Erythroblast (primary cell): ENCODE measurements at regions not wholly inside any gene's neighbourhood (a gene's known extent, or its start where the extent isn't known, plus 50 kb on each side); places are given as distances from the start of the nearest gene placed in this dataset.
"Not testable (repeated sequence)": the region's sequence is repeated elsewhere in the genome, so short reads cannot be mapped to it uniquely, and the experiment has no call there.

ENCODE experiments used
- DNase-seq, 2 experiments: peaks; one replicate each; lab custom pipeline; 2025; lab: John Stamatoyannopoulos, UW
- GATA1 ChIP-seq: IDR thresholded peaks from 2 replicates; pipeline ENCODE4 v1.6.1; 2011; ENCODE audit warnings: low read depth, mild to moderate bottlenecking, control low read depth, low read length, moderate library complexity
- POLR2A ChIP-seq: IDR thresholded peaks from 2 replicates; pipeline ENCODE4 v1.6.1; 2011; ENCODE audit warnings: mild to moderate bottlenecking, low read length

DNA sequence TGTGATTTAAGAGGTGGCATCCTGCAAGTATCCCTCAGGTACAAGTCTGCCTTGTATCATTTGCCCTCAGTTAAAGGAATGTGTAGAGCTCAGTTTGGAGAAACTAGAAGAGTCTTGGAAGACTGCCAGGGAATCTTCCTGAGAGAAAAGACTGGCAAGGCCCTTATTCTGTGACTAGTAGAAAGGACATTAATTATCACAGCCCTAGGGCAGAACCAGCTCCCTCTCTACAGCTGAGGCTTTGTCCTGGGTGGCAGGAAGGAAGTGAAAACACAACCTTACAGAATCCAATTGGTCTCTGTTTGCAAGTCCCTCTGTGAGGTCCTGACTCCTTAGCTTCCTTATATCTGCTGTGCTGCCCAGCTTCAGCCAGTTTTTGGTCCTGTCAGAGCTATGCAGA is 385.9 kb upstream of the CYRIA start:
- TF ChIP-seq POLR2A (no peak), GATA1 (no peak)

DNA sequence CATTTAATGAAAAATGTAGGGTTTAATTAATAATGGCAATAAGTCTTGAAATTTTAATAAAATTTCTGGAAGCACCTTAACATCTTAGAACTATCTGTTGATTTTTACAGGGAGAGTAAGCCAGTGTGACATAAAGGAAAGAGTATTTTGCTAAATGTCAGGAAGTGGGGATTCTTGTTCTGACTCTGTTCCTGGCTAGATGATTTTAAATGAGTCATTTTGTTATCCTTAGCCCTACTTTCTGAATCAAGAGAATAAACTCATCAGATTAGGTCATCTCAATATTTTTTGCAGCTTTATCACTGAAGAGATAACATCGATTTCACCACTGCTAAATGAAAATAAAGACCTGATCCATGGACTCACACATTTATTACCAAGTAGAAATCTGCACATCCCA is 377.5 kb upstream of the CYRIA start:
- TF ChIP-seq GATA1 (no peak), POLR2A (no peak)
- DNase-seq, result no peak

More for the DNA sequence above, 385.9 kb upstream of the CYRIA start:
- no peak for DNase-seq

DNA sequence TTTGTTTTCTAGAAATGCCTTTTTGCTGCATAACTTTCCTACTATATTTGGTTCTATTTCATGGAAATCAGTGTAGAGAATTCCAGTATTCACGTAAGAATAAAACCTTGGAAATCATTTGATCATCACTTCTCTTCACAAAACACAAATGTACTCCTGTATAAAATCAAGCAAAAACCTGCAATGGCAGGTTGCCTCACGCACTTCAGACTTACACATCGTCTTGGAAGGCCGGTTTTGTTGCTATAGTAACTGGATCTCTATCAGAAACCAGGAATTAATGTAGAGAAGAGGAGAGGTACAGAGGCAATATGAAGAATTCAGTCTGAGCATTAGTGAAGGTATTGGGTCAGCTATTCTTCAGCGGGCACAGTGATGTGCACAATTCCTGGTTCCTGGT is 370.7 kb upstream of the CYRIA start:
- TF ChIP-seq GATA1 (no peak), POLR2A (no peak)
- DNase-seq, result no peak

DNA sequence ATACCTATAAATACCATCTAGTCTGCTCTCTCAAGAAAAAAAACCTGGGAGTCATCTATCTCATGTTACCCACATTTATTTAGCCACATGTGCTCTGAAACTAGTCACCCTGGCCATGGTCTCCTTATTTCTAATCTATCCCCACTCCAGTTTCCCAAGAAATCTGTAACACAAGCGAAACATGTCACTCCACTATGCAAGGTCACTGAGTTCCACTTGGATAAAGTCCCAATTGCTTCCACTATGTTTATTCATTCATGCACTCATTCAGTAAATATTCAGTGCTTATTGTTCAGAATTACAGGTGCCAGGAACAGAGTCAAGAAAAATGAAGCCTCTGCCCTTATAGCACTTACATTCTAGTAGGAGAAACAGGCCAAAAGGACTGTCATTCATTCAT is 369.4 kb upstream of the CYRIA start:
- no peak for DNase-seq
- no peak for TF ChIP-seq POLR2A
- no peak for TF ChIP-seq GATA1

DNA sequence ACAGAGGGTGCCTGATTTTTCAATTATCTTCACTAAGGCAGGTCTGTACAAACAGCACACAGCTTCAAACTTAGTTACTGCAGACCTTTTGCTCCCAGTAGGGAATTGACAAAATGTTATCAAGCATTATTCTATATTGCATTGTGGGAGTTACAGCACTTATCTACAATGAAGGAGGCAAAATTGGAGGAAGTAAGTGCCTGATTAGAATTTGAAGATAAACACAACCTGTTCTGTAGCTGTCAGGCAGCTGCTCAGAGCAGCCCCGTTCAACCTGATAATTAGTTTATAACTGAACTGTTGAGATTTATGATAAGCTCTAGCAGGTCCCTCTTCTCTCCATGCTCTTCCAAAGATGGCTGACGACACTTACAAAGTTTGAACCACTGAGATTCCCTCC is 364.4 kb upstream of the CYRIA start:
- DNase-seq, result no peak
- TF ChIP-seq GATA1 (no peak), POLR2A (no peak)

DNA sequence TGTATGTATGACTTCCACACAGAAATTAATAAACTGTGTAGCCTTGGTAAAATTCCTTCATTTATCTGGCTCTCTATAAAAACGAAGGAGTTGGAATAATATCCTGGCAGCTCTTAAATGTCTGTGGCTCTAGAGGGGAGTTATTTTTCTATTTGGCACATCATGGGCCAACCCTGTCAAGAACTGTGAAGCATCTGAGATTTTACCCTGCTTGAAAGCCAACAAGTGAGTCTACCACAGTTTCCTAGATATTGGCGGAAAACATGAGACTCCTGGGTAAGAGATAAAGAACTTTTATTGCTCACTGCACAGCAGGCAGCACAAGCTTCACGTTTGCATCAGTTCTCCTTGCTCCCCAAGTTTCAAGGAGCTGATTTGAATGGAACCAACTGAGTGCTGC is 346.7 kb upstream of the CYRIA start:
- no peak for DNase-seq
- no peak for TF ChIP-seq GATA1
- TF ChIP-seq POLR2A, result no peak

DNA sequence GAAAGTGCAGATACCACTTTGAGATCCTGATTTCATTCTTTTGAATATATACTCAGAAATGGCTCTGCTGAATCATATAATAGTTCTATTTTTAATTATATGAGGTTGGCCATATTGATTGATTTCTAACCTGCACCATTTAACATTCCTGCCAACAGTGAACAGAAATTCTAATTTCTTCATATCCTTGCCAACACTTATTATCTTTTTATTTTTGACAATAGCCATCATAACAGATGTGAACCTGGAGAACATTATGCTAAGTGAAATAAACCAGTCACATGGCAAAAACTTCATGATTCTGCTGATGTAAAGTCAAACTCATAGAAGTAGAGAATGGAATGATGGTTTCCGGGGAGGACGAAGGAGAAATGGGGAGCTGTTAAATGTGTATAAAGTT is 344.5 kb upstream of the CYRIA start:
- TF ChIP-seq GATA1, result no peak
- no peak for TF ChIP-seq POLR2A
- no peak for DNase-seq

DNA sequence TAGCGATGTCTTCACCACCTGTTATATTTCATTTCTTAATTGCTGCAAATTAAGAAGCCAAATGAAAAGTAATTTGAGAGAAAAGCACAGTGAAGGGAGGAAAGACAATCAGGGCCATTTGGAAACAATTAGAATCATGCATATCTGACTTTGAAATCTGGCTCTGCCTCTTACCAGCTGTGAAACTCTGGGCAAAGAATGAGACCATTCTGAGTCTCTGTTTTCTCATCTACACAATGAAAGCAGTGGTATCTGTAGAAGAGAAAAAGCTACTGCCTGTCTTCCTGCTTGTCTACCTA is 334.5 kb upstream of the CYRIA start:
- no peak for TF ChIP-seq POLR2A
- no peak for TF ChIP-seq GATA1
- DNase-seq, result no peak

DNA sequence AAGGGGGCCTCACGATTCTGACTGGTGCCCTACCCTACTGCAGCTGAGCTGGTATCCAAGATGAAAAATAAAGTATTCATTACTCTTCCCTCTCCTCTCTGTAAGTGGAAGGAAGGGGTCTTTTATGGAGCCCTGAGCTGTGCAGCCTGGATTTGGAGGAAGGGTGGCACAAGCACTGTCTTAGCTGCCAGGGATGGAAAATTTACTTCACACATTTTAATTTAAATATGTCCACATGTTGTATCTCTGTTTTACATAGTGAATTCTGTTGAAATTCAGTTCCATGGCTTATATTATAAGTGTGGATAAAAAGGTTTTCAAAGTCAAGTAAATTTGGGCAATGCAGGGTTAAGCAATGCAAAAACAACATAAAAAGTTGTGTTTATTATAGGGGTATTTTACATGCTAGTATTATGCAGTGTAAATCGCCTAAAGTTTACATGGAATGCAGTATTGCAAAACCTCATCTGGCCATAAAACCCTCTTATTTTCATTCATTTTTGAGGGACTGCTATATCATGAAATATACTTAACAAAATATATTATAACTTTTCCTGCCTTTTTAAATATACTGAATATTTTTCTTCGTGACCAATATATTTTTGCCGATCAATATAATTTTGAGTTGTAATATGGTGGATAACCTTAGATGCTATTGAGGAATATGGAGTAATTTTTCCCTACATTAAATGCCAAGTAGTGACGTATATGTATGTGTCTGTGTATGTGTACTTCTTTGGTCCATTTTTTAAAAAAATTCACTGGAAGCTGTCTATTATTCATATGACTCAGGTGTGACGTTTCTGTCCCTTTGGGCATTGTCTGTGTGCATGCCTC is 333.9 kb upstream of the CYRIA start:
- TF ChIP-seq GATA1, result no peak
- TF ChIP-seq POLR2A, result no peak
- no peak for DNase-seq

DNA sequence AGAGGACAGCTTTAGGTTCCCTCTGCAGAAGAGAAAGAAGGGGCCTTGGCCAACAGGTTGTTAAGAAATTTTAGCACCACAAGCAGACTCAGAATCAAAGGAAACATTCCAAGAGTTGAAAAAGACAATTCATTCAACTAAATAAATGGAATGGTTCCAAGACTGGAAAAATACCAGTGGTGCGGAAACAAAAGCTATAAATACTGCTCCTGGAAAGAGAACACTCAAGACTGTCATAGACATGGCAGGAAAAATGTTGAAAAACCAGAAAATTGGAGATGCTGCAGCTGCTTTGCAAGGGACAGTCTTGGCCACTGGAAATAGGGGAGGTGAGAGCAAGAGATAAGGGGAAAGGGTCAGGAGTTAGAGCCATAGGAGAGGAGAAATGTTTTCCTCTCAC is 312.7 kb upstream of the CYRIA start:
- DNase-seq, result no peak
- TF ChIP-seq GATA1, result no peak
- no peak for TF ChIP-seq POLR2A

DNA sequence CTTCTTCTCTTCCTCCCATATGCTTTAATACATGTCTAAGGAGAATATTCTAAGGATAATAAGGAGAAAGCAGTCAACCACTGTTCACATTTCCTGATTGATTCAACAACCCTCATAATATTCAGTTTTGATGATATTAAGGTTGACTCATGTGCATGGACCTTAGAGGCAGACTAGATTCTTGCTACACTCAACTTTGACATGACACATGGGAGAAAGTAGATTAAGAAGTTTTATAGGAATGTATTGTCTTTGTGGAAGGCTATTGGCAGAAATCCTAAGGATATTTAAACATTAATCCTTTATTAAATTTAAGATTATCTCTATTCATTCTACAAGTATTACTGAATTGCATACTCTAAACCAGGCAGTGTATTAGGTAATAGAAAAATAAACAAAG is 309.1 kb upstream of the CYRIA start:
- TF ChIP-seq GATA1 (no peak), POLR2A (no peak)
- DNase-seq, result no peak

DNA sequence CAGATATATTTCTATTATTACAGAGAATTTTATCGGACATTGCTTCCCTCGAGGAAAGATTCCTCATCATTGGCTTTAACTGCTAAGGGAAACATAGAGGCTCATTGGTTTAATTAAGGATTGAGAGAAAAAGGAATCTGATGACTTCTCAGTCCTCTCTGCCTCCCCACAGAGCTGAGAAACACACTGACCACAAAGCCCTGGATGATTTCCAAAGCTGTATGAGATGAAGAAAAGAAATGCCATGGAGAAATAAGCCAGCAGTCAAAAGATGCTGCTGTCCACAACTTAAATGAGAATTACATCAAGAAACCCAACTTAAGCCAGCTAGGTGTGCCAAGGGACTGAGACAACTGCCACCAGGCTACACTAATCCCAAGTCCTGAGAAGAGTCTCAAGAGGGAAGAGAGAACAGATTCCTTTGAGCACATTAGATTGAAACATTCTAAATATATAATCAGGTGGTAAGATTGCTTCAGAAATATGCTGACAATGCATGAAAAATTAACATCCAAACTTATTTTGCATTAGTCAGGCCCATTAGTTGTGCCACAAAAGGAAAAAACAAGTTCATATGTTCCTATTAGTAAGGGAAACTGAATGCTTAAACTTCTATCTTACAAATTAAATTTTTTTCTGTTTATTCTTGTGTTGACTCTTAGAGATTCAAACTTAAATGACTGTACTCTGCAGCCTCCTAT is 308.1 kb upstream of the CYRIA start:
- TF ChIP-seq GATA1, result no peak
- TF ChIP-seq POLR2A, result no peak
- no peak for DNase-seq

DNA sequence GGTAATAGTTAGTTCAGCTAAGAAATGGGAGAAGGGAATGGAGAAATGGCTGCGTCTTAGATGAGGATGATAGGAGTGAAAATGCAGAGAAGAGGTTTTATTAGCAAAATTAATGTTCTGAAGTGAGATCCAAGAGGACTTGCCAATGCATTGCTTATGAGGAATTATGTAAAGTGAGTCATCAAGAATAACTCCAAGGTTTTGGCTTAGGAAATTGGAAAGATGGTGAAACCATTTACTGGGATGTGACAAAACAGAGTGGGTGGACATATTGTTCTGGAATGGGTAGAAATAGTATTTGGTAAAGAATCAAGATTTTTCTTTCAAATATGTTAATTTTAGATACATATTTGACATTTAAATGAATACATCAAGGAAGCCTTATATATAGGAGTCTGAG is 306.6 kb upstream of the CYRIA start:
- TF ChIP-seq POLR2A, result no peak
- no peak for TF ChIP-seq GATA1
- no peak for DNase-seq

DNA sequence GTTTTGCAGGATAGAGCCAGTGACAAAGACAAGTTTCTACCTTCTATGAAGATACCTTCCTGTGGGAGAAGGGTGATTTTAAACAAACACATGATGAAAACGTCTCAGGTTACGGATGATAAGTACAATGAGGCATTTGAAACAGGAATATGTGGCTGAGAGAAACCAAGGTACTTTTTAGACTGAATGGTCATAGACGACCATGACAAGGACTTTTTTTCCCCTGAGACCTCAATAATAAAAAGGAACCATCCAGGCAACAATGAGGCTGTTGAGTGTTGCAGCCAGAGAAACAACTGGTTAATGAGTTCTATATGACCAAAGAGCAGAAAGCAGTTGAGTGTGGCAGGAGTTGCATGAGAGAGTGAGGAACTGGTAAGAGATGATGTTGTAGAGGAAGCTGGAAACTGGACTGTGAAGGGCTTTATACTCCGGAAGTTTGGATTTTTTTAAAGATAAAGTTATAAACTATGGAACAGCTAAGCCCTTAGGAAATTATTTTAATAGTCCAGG is 306.1 kb upstream of the CYRIA start:
- DNase-seq, result no peak
- TF ChIP-seq GATA1 (no peak), POLR2A (no peak)

DNA sequence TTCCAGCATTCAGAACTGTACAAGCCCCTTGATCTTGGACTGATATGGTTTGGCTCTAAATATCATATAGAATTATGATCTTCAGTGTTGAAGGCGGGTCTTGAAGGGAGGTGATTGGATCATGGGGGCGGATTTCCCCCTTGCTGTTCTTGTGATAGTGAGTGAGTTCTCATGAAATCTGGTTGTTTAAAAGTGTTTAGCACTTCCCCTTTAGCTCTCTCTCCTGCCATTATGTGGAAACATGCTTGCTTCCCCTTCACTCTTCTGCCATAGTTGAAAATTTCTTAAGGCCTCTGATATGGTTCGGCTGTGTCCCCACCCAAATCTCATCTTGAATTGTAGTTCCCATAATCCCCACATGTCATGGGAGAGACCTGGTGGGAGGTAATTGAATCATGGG is 305.3 kb upstream of the CYRIA start:
- not testable (repeated sequence) for DNase-seq
